A673 (cell line): ENCODE measurements at regions not wholly inside any gene's neighbourhood (a gene's known extent, or its start where the extent isn't known, plus 50 kb on each side); places are given as distances from the start of the nearest gene placed in this dataset.

Source experiments
- BruUV-seq: library from RNA; stranded (reverse); fragments of 400-500 nt; replicated peaks from 2 replicates; lab custom pipeline; 2021; lab: Mats Ljungman, UMichigan
- CTCF ChIA-PET: fragments of 300-600 bp; sonication (Branson Sonifier 250); formaldehyde crosslinking; loops from one replicate; lab custom pipeline; 2022; ENCODE audit warnings: antibody characterized with exemption; lab: Charles Lee
- POLR2A ChIA-PET: fragments of 300-600 bp; sonication (Branson Sonifier 250); formaldehyde crosslinking; loops from one replicate; lab custom pipeline; 2022; ENCODE audit warnings: antibody characterized with exemption; ENCODE audit not compliant: low non-redundant PET; lab: Charles Lee
- DNase-seq: peaks from one replicate; pipeline ENCODE4 v3.0.0-alpha.2; 2015; ENCODE audit warnings: low spot score
- H3K27ac ChIP-seq: fragments of 200-600 bp; sonication (generic); 2 replicates; pipeline ENCODE4 v1.5.1; 2016; ENCODE audit warnings: mixed run types, low read depth, mild to moderate bottlenecking, mixed read lengths, antibody characterized with exemption, low read length; ENCODE audit not compliant: poor library complexity, severe bottlenecking
- H3K27me3 ChIP-seq: fragments of 200-600 bp; sonication (generic); replicated peaks from 2 replicates; pipeline ENCODE4 v1.6.1; 2017; ENCODE audit warnings: mixed run types, low read depth, mild to moderate bottlenecking, mixed read lengths, antibody characterized with exemption, low read length; ENCODE audit not compliant: insufficient read depth, poor library complexity
- H3K36me3 ChIP-seq: fragments of 200-600 bp; sonication (generic); 2 replicates; pipeline ENCODE4 v1.6.1; 2016; ENCODE audit warnings: mixed run types, mild to moderate bottlenecking, mixed read lengths, antibody characterized with exemption, low read length; ENCODE audit not compliant: insufficient read depth, poor library complexity, severe bottlenecking
- H3K4me1 ChIP-seq: fragments of 200-600 bp; sonication (generic); 2 replicates; pipeline ENCODE4 v1.6.1; 2017; ENCODE audit warnings: mixed run types, mild to moderate bottlenecking, mixed read lengths, antibody characterized with exemption, low read length; ENCODE audit not compliant: insufficient read depth, poor library complexity, severe bottlenecking
- H3K4me3 ChIP-seq: fragments of 200-600 bp; sonication (generic); 2 replicates; pipeline ENCODE4 v1.5.1; 2016; ENCODE audit warnings: low read depth, mixed run types, mild to moderate bottlenecking, mixed read lengths, low read length; ENCODE audit not compliant: poor library complexity, severe bottlenecking
- H3K9me3 ChIP-seq: fragments of 200-600 bp; sonication (generic); 2 replicates; pipeline ENCODE4 v1.6.1; 2016; ENCODE audit warnings: mixed run types, low read depth, mild to moderate bottlenecking, mixed read lengths, antibody characterized with exemption, low read length; ENCODE audit not compliant: poor library complexity, severe bottlenecking
- CTCF ChIP-seq: fragments of 300-800, 200-600 bp; sonication (generic); conservative IDR thresholded peaks from 2 replicates; pipeline ENCODE4 v1.5.1; 2017; ENCODE audit warnings: low read depth, mild to moderate bottlenecking, antibody characterized with exemption, low read length, moderate library complexity, mixed read lengths
- EZH2 ChIP-seq: fragments of 200-600 bp; sonication (generic); IDR thresholded peaks from 2 replicates; pipeline ENCODE4 v1.6.1; 2017; ENCODE audit warnings: borderline replicate concordance, low read depth, mild to moderate bottlenecking, mixed read lengths, antibody characterized with exemption, low read length; ENCODE audit not compliant: poor library complexity, severe bottlenecking
- intact Hi-C: fragments of 100-400 bp; cut with micrococcal nuclease; formaldehyde crosslinking; loops from one replicate; pipeline ENCODE4 v1.10.0; 2022; ENCODE audit not compliant: unreplicated experiment

DNA sequence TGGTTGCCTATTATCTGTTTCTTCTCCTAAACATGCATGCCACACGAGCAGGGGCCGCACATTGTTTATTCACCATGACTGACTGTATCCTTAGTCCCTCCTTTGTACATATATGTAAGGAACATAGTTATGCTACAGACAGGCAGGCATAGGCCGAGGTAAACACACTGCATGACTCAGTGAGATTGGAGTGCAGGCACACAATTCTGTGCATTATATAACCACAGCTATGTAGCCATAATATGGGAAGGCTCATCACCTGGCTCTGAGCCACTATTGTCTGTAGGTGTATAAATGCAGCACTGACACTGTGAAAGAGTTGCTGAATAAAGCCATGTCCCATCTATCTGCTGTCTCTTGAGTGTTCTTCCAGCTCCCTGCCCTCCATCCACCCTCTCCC, 431.6 kb downstream of the IDS start:
- ChIA-PET CTCF (no interaction called here), POLR2A (no interaction called here)
- Histone ChIP-seq H3K27ac (no peak overlapping the region), H3K9me3 (no peaks in the 10 kb centered on the region), H3K4me3 (no peak overlapping the region), H3K4me1 (no peaks in the 10 kb centered on the region), H3K27me3 (no peaks in the 10 kb centered on the region), H3K36me3 (no peaks in the 10 kb centered on the region)
- no peak for DNase-seq
- TF ChIP-seq CTCF (no peak), EZH2 (no peak)
- BruUV-seq = no TSS peak
- intact Hi-C loops = no loop called here

- Histone ChIP-seq H3K27ac (no peak overlapping the region), H3K4me1 (no peaks in the 10 kb centered on the region), H3K9me3 (no peaks in the 10 kb centered on the region), H3K27me3 (no peaks in the 10 kb centered on the region), H3K4me3 (no peak overlapping the region), H3K36me3 (no peaks in the 10 kb centered on the region)
- no peak for DNase-seq
- CTCF ChIA-PET = no interaction called here
- POLR2A ChIA-PET = no interaction called here
- no peak for TF ChIP-seq CTCF
- no peak for TF ChIP-seq EZH2
- intact Hi-C loops = no loop called here
- BruUV-seq = no TSS peak
Observed at GRCh38 chrX:149069899-149070298, 435.2 kb downstream of the IDS start.

GRCh38 chrX:149060921-149061320, 444.2 kb downstream of the IDS start:
- H3K9me3 ChIP-seq = no peaks in the 10 kb centered on the region
- no peak for DNase-seq
- TF ChIP-seq CTCF (no peak), EZH2 (no peak)
- no peak overlapping the region for H3K4me3 ChIP-seq
- ChIA-PET POLR2A (no interaction called here), CTCF (no interaction called here)
- H3K36me3 ChIP-seq = no peaks in the 10 kb centered on the region
- BruUV-seq = no TSS peak
- intact Hi-C loops = no loop called here
- no peak overlapping the region for H3K27ac ChIP-seq
- H3K27me3 ChIP-seq = no peaks in the 10 kb centered on the region
- no peaks in the 10 kb centered on the region for H3K4me1 ChIP-seq
